ENCODE measurements at regions not wholly inside any gene's neighbourhood (a gene's known extent, or its start where the extent isn't known, plus 50 kb on each side); places are given as distances from the start of the nearest gene placed in this dataset.

- TF ChIP-seq, protein P1, sequence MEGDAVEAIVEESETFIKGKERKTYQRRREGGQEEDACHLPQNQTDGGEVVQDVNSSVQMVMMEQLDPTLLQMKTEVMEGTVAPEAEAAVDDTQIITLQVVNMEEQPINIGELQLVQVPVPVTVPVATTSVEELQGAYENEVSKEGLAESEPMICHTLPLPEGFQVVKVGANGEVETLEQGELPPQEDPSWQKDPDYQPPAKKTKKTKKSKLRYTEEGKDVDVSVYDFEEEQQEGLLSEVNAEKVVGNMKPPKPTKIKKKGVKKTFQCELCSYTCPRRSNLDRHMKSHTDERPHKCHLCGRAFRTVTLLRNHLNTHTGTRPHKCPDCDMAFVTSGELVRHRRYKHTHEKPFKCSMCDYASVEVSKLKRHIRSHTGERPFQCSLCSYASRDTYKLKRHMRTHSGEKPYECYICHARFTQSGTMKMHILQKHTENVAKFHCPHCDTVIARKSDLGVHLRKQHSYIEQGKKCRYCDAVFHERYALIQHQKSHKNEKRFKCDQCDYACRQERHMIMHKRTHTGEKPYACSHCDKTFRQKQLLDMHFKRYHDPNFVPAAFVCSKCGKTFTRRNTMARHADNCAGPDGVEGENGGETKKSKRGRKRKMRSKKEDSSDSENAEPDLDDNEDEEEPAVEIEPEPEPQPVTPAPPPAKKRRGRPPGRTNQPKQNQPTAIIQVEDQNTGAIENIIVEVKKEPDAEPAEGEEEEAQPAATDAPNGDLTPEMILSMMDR (IDR thresholded peaks at IDR 0.05) = no peak
- no peak for TF ChIP-seq EP300 (IDR thresholded peaks at IDR 0.05)
- TF ChIP-seq POLR2AphosphoS5 (IDR thresholded peaks at IDR 0.05) = no peak
- TF ChIP-seq POLR2A (IDR thresholded peaks at IDR 0.05) = no peak
Observed at GRCh38 chrX:42710452-42710851, 67.5 kb downstream of the PPP1R2C start.

Measured in gastroesophageal sphincter (tissue), 3 donors.